ENCODE measurements at regions not wholly inside any gene's neighbourhood (a gene's known extent, or its start where the extent isn't known, plus 50 kb on each side); places are given as distances from the start of the nearest gene placed in this dataset.

- Mint-ChIP-seq H3K9me3 (peaks cover 0 to 5% of the 10 kb centered on the region in 2 donors), H3K4me3 (no peak overlapping the region), H3K4me1 (no peaks in the 10 kb centered on the region), H3K36me3 (no peaks in the 10 kb centered on the region), H3K27me3 (ENCODE audit: low read depth in 2 of 2) (no peaks in the 10 kb centered on the region), H3K27ac (no peak overlapping the region)
- Histone ChIP-seq H3K4me3 (ENCODE audit: low read length) (no peak overlapping the region), H3K27ac (ENCODE audit: low read length) (no peak overlapping the region), H3K36me3 (ENCODE audit: control insufficient read depth, insufficient read depth, low read length) (no peaks in the 10 kb centered on the region), H3K4me1 (ENCODE audit: control insufficient read depth, insufficient read depth, low read length) (no peaks in the 10 kb centered on the region), H3K9me3 (ENCODE audit: control insufficient read depth, insufficient read depth, low read length) (no peaks in the 10 kb centered on the region), H3K27me3 (ENCODE audit: control insufficient read depth, insufficient read depth, low read length) (no peaks in the 10 kb centered on the region)
- intact Hi-C loops (cut with micrococcal nuclease) = no loop called here
- WGBS (ENCODE audit: insufficient coverage) = 80% methylated on average over 7 of the region's 7 CpGs
- no peak for ATAC-seq
- no peak for TF ChIP-seq CTCF (IDR thresholded peaks at IDR 0.05)
- no peak for DNase-seq
These were observed 1147.6 kb downstream of the AACS start for GRCh38 chr12:126212824-126213223.

- no peak overlapping the region for H3K27ac ChIP-seq (ENCODE audit: low read length)
- Mint-ChIP-seq H3K27me3 (ENCODE audit: low read depth in 2 of 2) (no peaks in the 10 kb centered on the region), H3K9me3 (peaks cover 0 to 3% of the 10 kb centered on the region in 2 donors), H3K36me3 (no peaks in the 10 kb centered on the region), H3K27ac (no peak overlapping the region), H3K4me3 (no peak overlapping the region), H3K4me1 (no peaks in the 10 kb centered on the region)
- no peaks in the 10 kb centered on the region for H3K36me3 ChIP-seq (ENCODE audit: control insufficient read depth, insufficient read depth, low read length)
- H3K4me1 ChIP-seq (ENCODE audit: control insufficient read depth, insufficient read depth, low read length) = no peaks in the 10 kb centered on the region
- intact Hi-C loops (cut with micrococcal nuclease) = no loop called here
- H3K9me3 ChIP-seq (ENCODE audit: control insufficient read depth, insufficient read depth, low read length) = no peaks in the 10 kb centered on the region
- WGBS (ENCODE audit: insufficient coverage) = 100% methylated on average over 1 of the region's 1 CpG
- no peak for TF ChIP-seq CTCF (IDR thresholded peaks at IDR 0.05)
- DNase-seq (no peak), ATAC-seq (no peak)
- no peaks in the 10 kb centered on the region for H3K27me3 ChIP-seq (ENCODE audit: control insufficient read depth, insufficient read depth, low read length)
- H3K4me3 ChIP-seq (ENCODE audit: low read length) = no peak overlapping the region
These were observed 1153.5 kb downstream of the AACS start for GRCh38 chr12:126218697-126219096.

GRCh38 chr12:126219139-126219538 lies 1153.9 kb downstream of the AACS start:
- no peaks in the 10 kb centered on the region for H3K36me3 Mint-ChIP-seq
- WGBS (ENCODE audit: insufficient coverage) = 56% methylated on average over 1 of the region's 2 CpGs
- H3K9me3 Mint-ChIP-seq = peaks cover 0 to 2% of the 10 kb centered on the region in 2 donors
- no peak overlapping the region for H3K27ac ChIP-seq (ENCODE audit: low read length)
- H3K4me3 ChIP-seq (ENCODE audit: low read length) = no peak overlapping the region
- no peak for TF ChIP-seq CTCF (IDR thresholded peaks at IDR 0.05)
- H3K9me3 ChIP-seq (ENCODE audit: control insufficient read depth, insufficient read depth, low read length) = no peaks in the 10 kb centered on the region
- H3K27ac Mint-ChIP-seq = no peak overlapping the region
- DNase-seq (no peak), ATAC-seq (no peak)
- H3K36me3 ChIP-seq (ENCODE audit: control insufficient read depth, insufficient read depth, low read length) = no peaks in the 10 kb centered on the region
- no peaks in the 10 kb centered on the region for H3K27me3 Mint-ChIP-seq (ENCODE audit: low read depth in 2 of 2)
- intact Hi-C loops (cut with micrococcal nuclease) = no loop called here
- H3K4me3 Mint-ChIP-seq = no peak overlapping the region
- H3K4me1 Mint-ChIP-seq = no peaks in the 10 kb centered on the region
- H3K27me3 ChIP-seq (ENCODE audit: control insufficient read depth, insufficient read depth, low read length) = no peaks in the 10 kb centered on the region
- H3K4me1 ChIP-seq (ENCODE audit: control insufficient read depth, insufficient read depth, low read length) = no peaks in the 10 kb centered on the region

- Histone ChIP-seq H3K4me3 (ENCODE audit: low read length) (no peak overlapping the region), H3K4me1 (ENCODE audit: control insufficient read depth, insufficient read depth, low read length) (no peaks in the 10 kb centered on the region), H3K27me3 (ENCODE audit: control insufficient read depth, insufficient read depth, low read length) (no peaks in the 10 kb centered on the region), H3K27ac (ENCODE audit: low read length) (no peak overlapping the region), H3K36me3 (ENCODE audit: control insufficient read depth, insufficient read depth, low read length) (no peaks in the 10 kb centered on the region), H3K9me3 (ENCODE audit: control insufficient read depth, insufficient read depth, low read length) (no peaks in the 10 kb centered on the region)
- H3K4me1 Mint-ChIP-seq = no peaks in the 10 kb centered on the region
- ATAC-seq = no peak
- no peak overlapping the region for H3K27ac Mint-ChIP-seq
- peaks cover 0 to 2% of the 10 kb centered on the region in 2 donors for H3K9me3 Mint-ChIP-seq
- intact Hi-C loops (cut with micrococcal nuclease) = no loop called here
- no peaks in the 10 kb centered on the region for H3K36me3 Mint-ChIP-seq
- 69% methylated on average over 5 of the region's 6 CpGs for WGBS (ENCODE audit: insufficient coverage)
- no peak for TF ChIP-seq CTCF (IDR thresholded peaks at IDR 0.05)
- no peaks in the 10 kb centered on the region for H3K27me3 Mint-ChIP-seq (ENCODE audit: low read depth in 2 of 2)
- no peak for DNase-seq
- no peak overlapping the region for H3K4me3 Mint-ChIP-seq
These were observed 1154.5 kb downstream of the AACS start for GRCh38 chr12:126219654-126220279.

Measured in natural killer cell (primary cell).